Posterior cingulate gyrus (tissue), 11 donors: ENCODE measurements at regions not wholly inside any gene's neighbourhood (a gene's known extent, or its start where the extent isn't known, plus 50 kb on each side); places are given as distances from the start of the nearest gene placed in this dataset.
"Not testable (repeated sequence)": the region's sequence is repeated elsewhere in the genome, so short reads cannot be mapped to it uniquely, and the experiment has no call there.

Experiments
- DNase-seq, 10 donors: peaks; one replicate each; pipeline versions ENCODE4 v3.0.0 to v3.0.0-alpha.2; 2020 to 2021; ENCODE audit warnings: mixed read lengths in 3 of 10
- intact Hi-C: fragments of 100-400 bp; cut with DNase I; formaldehyde crosslinking; loops from one replicate; pipeline ENCODE4 v1.15.1; 2023

GRCh38 chr7:6937746-6938145, 111.7 kb upstream of the CCZ1B start:
- DNase-seq, intact Hi-C loops: not testable (repeated sequence)

- DNase-seq: peak in 5 of 10 donors; percentile 15 to 87 (median 35)
- intact Hi-C loops: not testable (repeated sequence)
Observed at GRCh38 chr7:6938284-6938683, 112.2 kb upstream of the CCZ1B start.

- DNase-seq, intact Hi-C loops: not testable (repeated sequence)
Observed at GRCh38 chr7:6939126-6939525, 113.1 kb upstream of the CCZ1B start.

- intact Hi-C loops, DNase-seq: not testable (repeated sequence)
Observed at GRCh38 chr7:6939896-6940295, 113.8 kb upstream of the CCZ1B start.

- DNase-seq, intact Hi-C loops: not testable (repeated sequence)
Observed at GRCh38 chr7:6946873-6947272, 120.8 kb upstream of the CCZ1B start.

- intact Hi-C loops, DNase-seq: not testable (repeated sequence)
Observed at GRCh38 chr7:6950231-6950630, 124.2 kb upstream of the CCZ1B start.

- intact Hi-C loops, DNase-seq: not testable (repeated sequence)
Observed at GRCh38 chr7:6951553-6951952, 125.5 kb upstream of the CCZ1B start.

- intact Hi-C loops, DNase-seq: not testable (repeated sequence)
Observed at GRCh38 chr7:6953138-6953797, 127.2 kb upstream of the CCZ1B start.

- DNase-seq, intact Hi-C loops: not testable (repeated sequence)
Observed at GRCh38 chr7:6953798-6954181, 127.7 kb upstream of the CCZ1B start.

- intact Hi-C loops, DNase-seq: not testable (repeated sequence)
Observed at GRCh38 chr7:6955385-6955784, 129.3 kb upstream of the CCZ1B start.

GRCh38 chr7:6955990-6956566, 130.0 kb upstream of the CCZ1B start:
- DNase-seq, intact Hi-C loops: not testable (repeated sequence)

- intact Hi-C loops, DNase-seq: not testable (repeated sequence)
Observed at GRCh38 chr7:6958371-6958770, 132.3 kb upstream of the CCZ1B start.

- not testable (repeated sequence) for DNase-seq
- intact Hi-C loops: loop anchor here (10.0 kb wide), 1 partner anchor 575 kb away; the partner anchor contains the start of gene COL28A1
Observed at GRCh38 chr7:6959942-6960341, 133.9 kb upstream of the CCZ1B start.

- intact Hi-C loops: loop anchor here (10.0 kb wide), 1 partner anchor 572 kb away; the partner anchor contains the start of gene COL28A1
- DNase-seq: not testable (repeated sequence)
Observed at GRCh38 chr7:6962871-6963270, 136.8 kb upstream of the CCZ1B start.

GRCh38 chr7:6965051-6965450, 139.0 kb upstream of the CCZ1B start:
- DNase-seq: peak in 7 of 10 donors; percentile 33 to 91 (median 50)
- intact Hi-C loops: loop anchor here (10.0 kb wide), 1 partner anchor 570 kb away; the partner anchor contains the start of gene COL28A1

- intact Hi-C loops, DNase-seq: not testable (repeated sequence)
Observed at GRCh38 chr7:6970180-6970579, 144.1 kb upstream of the CCZ1B start.

- intact Hi-C loops, DNase-seq: not testable (repeated sequence)
Observed at GRCh38 chr7:6974876-6975275, 148.8 kb upstream of the CCZ1B start.

- DNase-seq, intact Hi-C loops: not testable (repeated sequence)
Observed at GRCh38 chr7:6975346-6975745, 149.3 kb upstream of the CCZ1B start.

GRCh38 chr7:6977368-6977767, 151.3 kb upstream of the CCZ1B start:
- intact Hi-C loops, DNase-seq: not testable (repeated sequence)

- DNase-seq: peak in 3 of 10 donors; percentile 9 to 85 (median 83)
- intact Hi-C loops: not testable (repeated sequence)
Observed at GRCh38 chr7:6978326-6978725, 152.3 kb upstream of the CCZ1B start.

- intact Hi-C loops, DNase-seq: not testable (repeated sequence)
Observed at GRCh38 chr7:6979456-6979855, 153.4 kb upstream of the CCZ1B start.

- intact Hi-C loops, DNase-seq: not testable (repeated sequence)
Observed at GRCh38 chr7:6982375-6982774, 156.3 kb upstream of the CCZ1B start.
